GM10266 (cell line): ENCODE measurements at regions not wholly inside any gene's neighbourhood (a gene's known extent, or its start where the extent isn't known, plus 50 kb on each side); places are given as distances from the start of the nearest gene placed in this dataset.
"Not testable (repeated sequence)": the region's sequence is repeated elsewhere in the genome, so short reads cannot be mapped to it uniquely, and the experiment has no call there.

Experiments
- DNase-seq: peaks from one replicate; pipeline ENCODE4 v3.0.0; 2012; ENCODE audit errors: extremely low spot score
- TF ChIP-seq, protein P1 (sequence below): IDR thresholded peaks from 2 replicates; pipeline ENCODE4 v1.5.1; 2012; ENCODE audit warnings: mild to moderate bottlenecking, low read depth; ENCODE audit not compliant: control insufficient read depth, insufficient read depth; ENCODE audit errors: missing control alignments

- no peak for DNase-seq
- TF ChIP-seq, protein P1, sequence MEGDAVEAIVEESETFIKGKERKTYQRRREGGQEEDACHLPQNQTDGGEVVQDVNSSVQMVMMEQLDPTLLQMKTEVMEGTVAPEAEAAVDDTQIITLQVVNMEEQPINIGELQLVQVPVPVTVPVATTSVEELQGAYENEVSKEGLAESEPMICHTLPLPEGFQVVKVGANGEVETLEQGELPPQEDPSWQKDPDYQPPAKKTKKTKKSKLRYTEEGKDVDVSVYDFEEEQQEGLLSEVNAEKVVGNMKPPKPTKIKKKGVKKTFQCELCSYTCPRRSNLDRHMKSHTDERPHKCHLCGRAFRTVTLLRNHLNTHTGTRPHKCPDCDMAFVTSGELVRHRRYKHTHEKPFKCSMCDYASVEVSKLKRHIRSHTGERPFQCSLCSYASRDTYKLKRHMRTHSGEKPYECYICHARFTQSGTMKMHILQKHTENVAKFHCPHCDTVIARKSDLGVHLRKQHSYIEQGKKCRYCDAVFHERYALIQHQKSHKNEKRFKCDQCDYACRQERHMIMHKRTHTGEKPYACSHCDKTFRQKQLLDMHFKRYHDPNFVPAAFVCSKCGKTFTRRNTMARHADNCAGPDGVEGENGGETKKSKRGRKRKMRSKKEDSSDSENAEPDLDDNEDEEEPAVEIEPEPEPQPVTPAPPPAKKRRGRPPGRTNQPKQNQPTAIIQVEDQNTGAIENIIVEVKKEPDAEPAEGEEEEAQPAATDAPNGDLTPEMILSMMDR, result no peak
Observed at GRCh38 chr3:182027366-182027765, 315.6 kb downstream of the SOX2 start.

GRCh38 chr3:182028081-182028480 lies 316.4 kb downstream of the SOX2 start:
- TF ChIP-seq, protein P1, result no peak

DNA sequence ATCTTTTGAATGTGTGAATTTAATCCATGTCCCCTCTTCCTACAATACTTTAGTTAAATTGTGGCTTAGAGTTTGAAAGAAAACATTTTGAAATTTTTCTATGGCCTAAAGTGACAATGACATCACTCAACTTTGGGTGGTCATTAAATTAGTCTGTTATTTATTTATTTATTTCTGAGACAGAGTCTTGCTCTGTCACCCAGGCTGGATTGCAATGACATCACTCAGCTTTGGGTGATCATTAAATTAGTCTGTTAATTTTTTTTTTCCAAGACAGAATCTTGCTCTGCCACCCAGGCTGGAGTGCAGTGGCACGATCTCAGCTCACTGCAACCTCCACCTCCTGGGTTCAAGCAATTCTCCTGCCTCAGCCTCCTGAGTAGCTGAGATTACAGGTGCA lies 322.5 kb downstream of the SOX2 start:
- DNase-seq, result not testable (repeated sequence)

More at GRCh38 chr3:182028081-182028480, 316.4 kb downstream of the SOX2 start:
- DNase-seq, result no peak

DNA sequence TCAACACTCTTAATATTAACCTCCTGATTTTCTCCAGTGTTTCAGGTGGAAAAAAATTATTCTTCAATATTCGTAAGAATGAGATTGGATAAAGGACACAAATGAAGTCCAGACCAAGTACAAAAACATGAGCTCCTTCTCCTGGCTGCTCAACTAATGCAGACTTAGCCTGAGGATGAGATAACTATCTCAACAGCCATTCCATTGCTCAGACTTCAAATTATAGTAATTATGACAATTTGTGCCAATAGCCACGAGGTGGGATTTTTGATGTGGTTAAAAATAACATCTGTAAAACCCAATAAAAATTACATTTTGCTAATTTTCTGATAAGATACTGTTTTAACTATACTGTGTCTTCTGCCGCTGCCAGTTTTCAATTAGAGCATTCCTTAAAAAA lies 323.6 kb downstream of the SOX2 start:
- TF ChIP-seq, protein P1, result no peak
- DNase-seq, result no peak

DNA sequence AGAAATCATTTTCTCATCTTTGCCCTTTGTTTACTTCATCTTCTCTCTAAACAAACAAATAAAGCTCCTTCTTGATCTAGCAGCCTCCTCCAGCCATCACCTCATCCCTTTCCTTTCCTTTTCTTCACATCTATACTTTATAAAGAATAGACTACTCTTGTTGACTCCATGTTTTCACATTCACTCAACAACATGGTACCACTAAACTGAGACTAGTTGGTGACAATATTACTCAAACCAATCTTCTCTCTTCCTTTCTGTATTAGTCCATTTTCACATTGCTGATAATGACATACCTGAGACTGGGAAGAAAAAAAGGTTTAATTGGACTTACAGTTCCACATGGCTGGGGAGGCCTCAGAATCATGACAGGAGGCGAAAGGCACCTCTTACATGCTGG lies 324.7 kb downstream of the SOX2 start:
- no peak for DNase-seq
- TF ChIP-seq, protein P1, result no peak

- TF ChIP-seq, protein P1, result no peak
- DNase-seq, result no peak
Observed at GRCh38 chr3:182041668-182042291, 330.1 kb downstream of the SOX2 start.

DNA sequence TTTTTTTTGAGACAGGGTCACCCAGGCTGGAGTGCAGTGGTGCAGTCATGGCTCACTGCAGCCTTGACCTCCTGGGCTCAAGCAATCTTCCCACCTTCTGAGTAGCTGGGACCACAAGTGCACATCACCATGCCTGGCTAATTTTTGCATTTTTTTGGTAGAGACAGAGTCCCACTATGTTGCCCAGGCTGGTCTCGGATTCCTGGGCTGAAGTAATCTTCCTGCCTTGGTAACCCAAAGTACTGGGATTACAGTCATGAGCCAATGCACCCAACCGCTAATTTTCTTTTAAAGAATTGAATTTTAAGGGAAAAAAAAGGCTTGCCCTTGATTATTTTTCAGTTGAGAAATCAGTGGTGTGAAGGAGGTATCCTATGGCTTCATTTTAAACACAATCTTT lies 334.0 kb downstream of the SOX2 start:
- DNase-seq, result no peak

More for the DNA sequence above, 334.0 kb downstream of the SOX2 start:
- TF ChIP-seq, protein P1, result no peak
